NB4 (cell line): ENCODE measurements at regions not wholly inside any gene's neighbourhood (a gene's known extent, or its start where the extent isn't known, plus 50 kb on each side); places are given as distances from the start of the nearest gene placed in this dataset.

Source experiments
- CTCF ChIP-seq: IDR thresholded peaks from one replicate; pipeline ENCODE4 v1.5.1; 2012; ENCODE audit warnings: low read depth, low read length
- MAX ChIP-seq: IDR thresholded peaks from 2 replicates; pipeline ENCODE4 v1.6.1; 2011; ENCODE audit warnings: low read depth, low read length
- MYC ChIP-seq: IDR thresholded peaks from 2 replicates; pipeline ENCODE4 v1.6.1; 2011; ENCODE audit warnings: low read depth, low read length
- POLR2A ChIP-seq: IDR thresholded peaks from 2 replicates; pipeline ENCODE4 v1.6.1; 2011; ENCODE audit warnings: mild to moderate bottlenecking; ENCODE audit not compliant: insufficient read length; ENCODE audit errors: extremely low read depth

GRCh38 chr2:181356526-181357130 lies 100.6 kb upstream of the ITGA4 start:
- TF ChIP-seq CTCF (no peak), MAX (no peak), POLR2A (no peak), MYC (no peak)
